ENCODE measurements at regions not wholly inside any gene's neighbourhood (a gene's known extent, or its start where the extent isn't known, plus 50 kb on each side); places are given as distances from the start of the nearest gene placed in this dataset.
A peak's percentile ranks its signal among the peaks of the same experiment; 100 is the strongest.

DNA sequence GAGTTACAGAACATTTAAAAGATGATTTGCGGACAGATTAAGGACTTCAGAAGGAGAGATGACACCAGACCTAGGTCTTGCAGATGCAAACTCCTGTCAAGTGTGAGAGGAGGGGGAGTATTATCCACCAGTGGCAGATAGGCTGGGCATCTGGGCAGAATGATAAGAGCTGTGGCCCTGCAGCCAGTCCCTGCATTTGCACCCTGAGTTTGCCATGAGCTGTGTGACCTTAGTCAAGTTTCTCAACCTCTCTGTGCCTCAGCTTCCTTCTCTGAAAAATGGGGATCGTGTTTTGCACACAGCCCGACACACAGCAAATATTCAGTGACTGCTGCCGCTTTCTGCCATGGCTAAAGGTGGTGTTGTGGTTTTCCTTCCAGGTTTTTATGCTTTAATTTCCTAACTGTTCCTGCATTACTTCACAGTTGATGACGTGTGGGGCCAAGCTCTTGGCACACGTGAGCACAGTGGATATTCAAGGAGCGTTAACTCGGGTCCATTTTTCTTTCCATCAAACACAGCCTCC lies 516.2 kb downstream of the CDH26 start:
- DNase-seq (ENCODE audit: extremely low read depth in 1 of 11, low read depth in 9 of 11, low spot score in 4 of 11): no peak

DNA sequence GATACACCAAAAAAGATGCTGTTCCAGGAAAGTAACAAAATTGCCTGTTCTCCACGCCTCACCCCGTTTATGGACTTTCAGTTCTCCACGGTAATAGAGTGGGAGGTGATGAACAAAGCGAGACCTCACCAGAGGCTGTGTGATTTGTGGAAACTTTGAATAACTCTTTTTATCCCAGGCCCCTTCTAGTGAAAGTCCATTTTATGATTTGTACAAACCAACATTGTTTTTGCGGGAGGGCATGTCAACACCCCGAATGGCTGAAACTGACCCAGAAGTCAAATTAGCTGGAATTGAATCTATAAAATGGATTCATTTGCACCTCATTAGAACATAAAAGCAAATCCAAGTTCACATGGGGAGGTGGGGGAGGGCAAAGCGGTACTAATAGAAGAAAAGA lies 517.8 kb downstream of the CDH26 start:
- DNase-seq (ENCODE audit: extremely low read depth in 1 of 11, low read depth in 9 of 11, low spot score in 4 of 11): no peak

DNA sequence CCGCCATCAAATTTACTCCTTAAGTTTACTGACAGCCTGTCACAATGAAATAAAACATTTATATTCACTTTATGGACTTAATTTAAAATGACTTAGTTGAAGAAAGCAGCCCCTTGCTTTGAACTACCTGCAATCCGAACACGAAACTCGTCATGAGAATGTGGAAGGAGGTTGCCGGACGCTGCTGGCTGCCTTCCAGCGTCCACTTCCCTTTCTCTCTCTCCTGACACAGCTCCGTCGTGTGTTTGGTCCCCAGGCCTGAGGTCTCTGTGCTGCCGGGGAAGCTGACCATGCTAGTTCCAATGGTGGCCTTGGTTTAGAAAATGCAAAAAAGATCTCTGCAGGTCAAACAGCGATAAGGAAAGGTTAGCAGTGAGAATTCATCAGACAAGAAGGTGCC lies 519.7 kb downstream of the CDH26 start:
- peak in 1 of 11 donors; percentile 28 for DNase-seq (ENCODE audit: extremely low read depth in 1 of 11, low read depth in 9 of 11, low spot score in 4 of 11)

DNA sequence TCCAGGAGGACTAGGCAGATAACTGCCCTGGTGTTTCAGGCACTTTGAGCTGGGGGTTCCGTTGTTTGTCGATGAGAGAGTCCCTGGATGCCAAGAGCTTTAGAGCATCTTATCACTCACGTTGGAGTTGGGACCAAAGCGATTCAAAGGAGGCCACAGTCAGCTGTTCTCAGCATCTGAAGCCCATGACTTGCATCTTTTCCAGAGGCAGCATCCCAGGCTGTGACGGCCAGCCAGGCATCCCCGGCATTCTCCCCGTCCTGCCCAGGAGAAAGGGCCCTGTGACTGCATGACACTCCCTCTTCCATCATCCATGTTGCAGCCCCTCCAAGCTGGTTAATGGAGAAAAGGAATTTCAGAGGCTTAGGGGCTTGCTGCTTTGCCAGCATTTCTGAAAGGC lies 520.3 kb downstream of the CDH26 start:
- DNase-seq (ENCODE audit: extremely low read depth in 1 of 11, low read depth in 9 of 11, low spot score in 4 of 11): no peak

DNA sequence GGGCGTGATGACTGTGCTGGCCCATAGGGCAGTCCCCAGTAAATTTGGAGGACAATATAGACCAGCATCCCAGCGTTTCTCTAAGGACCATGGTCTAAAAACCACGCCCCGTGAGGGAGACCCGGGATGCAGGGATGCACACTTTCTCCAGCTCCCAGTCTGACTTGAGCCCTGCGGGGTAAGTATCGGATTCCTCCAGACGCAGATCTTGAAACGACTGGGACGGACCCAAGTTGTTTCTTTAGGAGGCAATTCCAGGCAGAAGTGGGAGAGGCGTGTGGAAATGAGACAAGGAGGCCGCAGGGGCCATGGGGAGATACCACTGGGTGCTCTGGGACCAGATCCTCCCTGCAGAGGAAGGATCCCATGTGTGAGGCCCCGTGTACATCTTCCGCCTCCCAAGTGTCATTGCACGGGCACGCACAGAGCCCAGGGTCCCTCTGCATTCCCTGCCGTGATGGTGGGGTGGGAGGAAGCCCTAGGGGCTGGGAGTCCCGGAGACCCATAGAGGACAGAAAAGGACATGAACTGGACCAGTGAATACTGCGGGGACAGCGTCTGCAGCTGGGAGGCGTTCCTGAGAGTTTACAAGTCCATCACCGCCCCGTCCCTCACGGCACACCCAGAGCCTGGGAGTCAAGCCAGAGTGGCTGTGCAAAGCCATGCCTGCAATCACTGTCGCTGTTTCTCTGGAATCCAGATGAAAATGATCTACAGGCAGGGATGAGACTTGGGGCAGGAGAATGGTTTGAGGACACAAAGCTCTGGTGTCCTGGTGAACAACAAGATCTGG lies 522.9 kb downstream of the CDH26 start:
- DNase-seq (ENCODE audit: extremely low read depth in 1 of 11, low read depth in 9 of 11, low spot score in 4 of 11): no peak

- DNase-seq (ENCODE audit: extremely low read depth in 1 of 11, low read depth in 9 of 11, low spot score in 4 of 11): no peak
Observed at GRCh38 chr20:60481743-60482133, 523.5 kb downstream of the CDH26 start.

GRCh38 chr20:60482221-60483008 lies 524.2 kb downstream of the CDH26 start:
- no peak for DNase-seq (ENCODE audit: extremely low read depth in 1 of 11, low read depth in 9 of 11, low spot score in 4 of 11)

GRCh38 chr20:60483371-60483770 lies 525.1 kb downstream of the CDH26 start:
- DNase-seq (ENCODE audit: extremely low read depth in 1 of 11, low read depth in 9 of 11, low spot score in 4 of 11): no peak

DNA sequence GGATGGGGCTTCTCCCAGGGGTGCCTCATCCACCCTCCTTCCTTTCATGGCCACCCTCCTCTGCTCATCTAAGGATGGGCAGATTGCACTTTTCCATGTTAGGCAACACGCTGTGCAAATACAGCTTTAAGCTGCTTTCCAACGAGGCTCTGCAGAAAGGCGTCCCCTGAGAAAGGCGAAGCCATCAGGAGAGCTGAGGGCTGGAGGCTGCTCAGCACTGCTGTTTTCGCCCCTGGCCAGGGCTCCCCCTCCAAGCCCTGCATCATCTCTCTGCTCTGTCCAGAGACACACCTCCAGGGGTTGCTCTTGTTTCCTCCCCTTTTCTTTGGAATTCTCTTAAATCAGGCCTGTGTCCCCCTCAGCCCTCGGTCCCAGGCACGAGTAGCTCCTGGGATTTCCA lies 526.1 kb downstream of the CDH26 start:
- no peak for DNase-seq (ENCODE audit: extremely low read depth in 1 of 11, low read depth in 9 of 11, low spot score in 4 of 11)

DNA sequence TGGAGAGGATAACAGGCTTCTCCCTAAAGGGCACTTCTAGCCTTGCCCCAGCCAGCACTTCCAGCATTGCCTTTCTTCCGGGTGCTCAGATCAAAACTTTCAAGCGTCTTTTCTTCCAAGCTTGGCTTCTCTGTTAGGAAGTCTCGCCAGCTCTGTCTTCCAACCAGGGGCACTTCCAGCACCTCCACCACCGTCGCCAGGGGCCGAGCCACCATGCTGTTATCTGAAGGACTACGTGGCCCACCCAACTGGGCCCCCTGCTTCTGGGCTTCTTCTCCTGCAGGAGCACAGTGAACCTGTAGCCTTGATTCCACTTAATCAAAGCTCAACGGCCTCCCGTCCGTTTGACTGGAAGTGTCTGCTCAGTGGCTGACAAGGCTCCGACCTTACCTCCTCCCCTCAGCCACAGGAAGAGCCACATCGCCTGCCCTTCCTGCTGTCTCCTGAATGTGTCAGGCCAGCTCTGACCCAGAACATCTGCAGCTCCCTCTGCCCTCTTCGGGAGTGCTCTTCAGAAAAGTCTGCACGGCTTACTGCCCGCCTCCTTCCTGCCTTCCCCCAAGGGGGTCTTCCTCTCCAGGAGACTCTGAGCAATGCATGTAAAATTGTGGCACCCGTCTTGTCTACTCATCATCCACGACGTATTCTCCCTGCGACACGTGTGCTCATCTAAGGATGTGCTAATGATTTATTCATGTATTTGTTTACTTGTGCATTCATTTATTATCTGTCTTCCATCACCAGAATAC lies 527.0 kb downstream of the CDH26 start:
- DNase-seq (ENCODE audit: extremely low read depth in 1 of 11, low read depth in 9 of 11, low spot score in 4 of 11): no peak

- DNase-seq (ENCODE audit: extremely low read depth in 1 of 11, low read depth in 9 of 11, low spot score in 4 of 11): no peak
Observed at GRCh38 chr20:60486315-60486714, 528.1 kb downstream of the CDH26 start.

DNA sequence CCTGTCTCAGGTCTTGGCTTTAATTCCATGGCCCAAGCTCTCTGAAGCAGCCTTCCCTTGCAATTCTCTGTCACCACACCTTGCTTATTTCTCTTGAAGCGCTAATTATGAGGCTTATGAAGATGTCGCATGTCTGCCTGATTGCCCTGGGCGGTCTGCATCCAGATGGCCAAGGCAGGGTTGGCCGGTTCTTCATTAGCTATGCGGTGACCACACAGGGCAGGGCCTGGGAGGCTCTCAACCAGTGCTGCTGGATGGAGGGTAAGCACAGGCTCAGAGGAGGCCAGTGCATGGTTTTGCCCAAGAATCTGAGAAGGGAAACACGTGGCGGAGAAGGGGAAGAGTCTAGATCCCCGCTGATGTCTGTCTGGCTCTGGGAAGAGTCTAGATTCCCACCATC lies 528.7 kb downstream of the CDH26 start:
- DNase-seq (ENCODE audit: extremely low read depth in 1 of 11, low read depth in 9 of 11, low spot score in 4 of 11): no peak

DNA sequence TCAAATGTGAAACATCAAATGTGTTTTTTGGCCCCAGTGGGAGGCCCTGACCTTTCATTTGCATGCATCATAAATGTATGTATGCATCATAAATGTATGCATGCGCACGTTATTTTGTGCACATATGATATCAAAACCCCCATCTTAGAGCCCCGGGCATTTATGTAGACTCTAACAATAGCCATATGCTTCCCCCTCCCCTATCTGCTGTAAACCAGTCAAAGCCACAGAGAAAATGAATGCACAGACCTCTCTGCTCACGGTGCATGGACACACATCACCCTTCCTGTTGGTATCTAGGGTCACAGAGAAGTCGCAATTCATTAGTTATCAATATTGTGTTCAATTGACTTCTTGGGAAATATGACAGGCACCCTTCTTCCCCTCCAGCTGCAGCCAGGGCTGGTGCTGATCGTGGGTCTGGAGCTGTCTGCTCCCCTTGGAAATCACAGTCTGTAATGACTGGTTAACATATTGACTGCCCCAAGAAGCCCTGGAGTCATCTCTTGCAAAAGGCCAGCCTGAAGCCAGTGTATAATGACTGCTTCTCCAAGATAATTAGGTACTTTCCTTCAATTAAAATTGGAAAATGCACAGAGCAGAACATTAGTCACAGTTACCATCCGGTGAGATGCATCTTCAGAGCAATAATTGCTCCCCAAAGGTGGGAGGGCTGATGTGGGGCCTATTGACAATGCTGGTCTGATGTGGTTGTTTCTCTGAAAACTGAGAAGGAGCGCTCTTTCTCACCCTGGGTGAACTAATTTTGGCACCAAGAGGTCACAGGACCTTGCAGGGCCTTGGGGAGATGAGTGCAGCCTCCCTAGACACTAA lies 532.2 kb downstream of the CDH26 start:
- DNase-seq (ENCODE audit: extremely low read depth in 1 of 11, low read depth in 9 of 11, low spot score in 4 of 11): no peak

DNA sequence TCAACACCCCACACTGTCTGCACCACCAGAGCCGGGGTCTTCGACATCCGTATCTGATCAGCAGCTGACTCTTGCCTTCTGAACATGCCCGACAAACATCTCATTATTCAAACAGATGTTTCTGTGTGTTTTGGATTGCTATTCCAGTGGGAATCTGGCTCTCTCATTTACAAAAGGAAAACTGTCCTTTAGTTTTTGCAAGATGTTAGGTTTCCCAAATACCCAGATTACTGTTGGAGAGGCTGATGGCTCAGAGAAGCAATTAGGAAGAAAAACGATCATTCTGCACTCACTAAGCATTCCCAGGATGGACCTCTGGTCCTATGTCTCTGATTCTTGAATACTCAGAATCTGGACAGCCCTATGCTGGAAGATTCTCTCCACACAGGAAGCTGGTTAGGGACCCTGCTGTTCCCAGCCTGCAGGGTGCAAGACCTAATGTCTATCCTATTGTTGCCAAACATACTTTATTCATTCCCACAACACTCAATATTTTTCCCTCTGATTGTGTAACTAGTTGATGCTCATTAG lies 532.9 kb downstream of the CDH26 start:
- no peak for DNase-seq (ENCODE audit: extremely low read depth in 1 of 11, low read depth in 9 of 11, low spot score in 4 of 11)

- no peak for DNase-seq (ENCODE audit: extremely low read depth in 1 of 11, low read depth in 9 of 11, low spot score in 4 of 11)
Observed at GRCh38 chr20:60494476-60494875, 536.3 kb downstream of the CDH26 start.

GRCh38 chr20:60497298-60498035 lies 539.2 kb downstream of the CDH26 start:
- no peak for DNase-seq (ENCODE audit: extremely low read depth in 1 of 11, low read depth in 9 of 11, low spot score in 4 of 11)

- DNase-seq (ENCODE audit: extremely low read depth in 1 of 11, low read depth in 9 of 11, low spot score in 4 of 11): no peak
Observed at GRCh38 chr20:60500038-60500701, 541.9 kb downstream of the CDH26 start.

All from renal cortex interstitium (tissue), 11 donors.